K562 (cell line): ENCODE measurements at regions not wholly inside any gene's neighbourhood (a gene's known extent, or its start where the extent isn't known, plus 50 kb on each side); places are given as distances from the start of the nearest gene placed in this dataset.
A peak's percentile ranks its signal among the peaks of the same experiment; 100 is the strongest.

ENCODE experiments used
- ATAC-seq: fragments of 200-7000 bp; cut with Tn5 transposase; 3 replicates; pipeline ENCODE4 v1.9.1; 2020; ENCODE audit warnings: moderate library complexity
- BruUV-seq: library from RNA; stranded (reverse); fragments of 400-500 nt; replicated peaks from 2 replicates; lab custom pipeline; 2021; lab: Mats Ljungman, UMichigan
- CTCF ChIA-PET: fragments of 300-600 bp; formaldehyde crosslinking; extraction: SDS; loops from one replicate; lab custom pipeline; 2021; ENCODE audit warnings: low intra/inter-chr PET ratio; lab: Yijun Ruan, JAX
- POLR2A ChIA-PET: fragments of 300-600, 350-650 bp; sonication (Branson Sonifier 250); formaldehyde crosslinking; extraction: SDS; loops from one replicate; lab custom pipeline; 2021; ENCODE audit warnings: antibody characterized with exemption, inconsistent platforms; lab: Yijun Ruan, JAX
- DNase-seq, 4 experiments: peaks; one replicate each; pipeline versions ENCODE4 v3.0.0 to v3.0.0-alpha.2; 2011 to 2018; ENCODE audit warnings: low spot score in 3 of 4, mixed read lengths in 3 of 4; ENCODE audit errors: extremely low read depth in 1 of 4
- FAIRE-seq: peaks from 2 replicates; lab custom pipeline; 2011; peaks lifted over from hg19 to GRCh38; lab: Jason Lieb, UNC
- H2AFZ ChIP-seq: 2 replicates; pipeline ENCODE4 v1.6.0; 2011; ENCODE audit warnings: low read depth, low read length, control low read depth, inconsistent platforms
- H3K27ac ChIP-seq: fragments of 200-600 bp; 3 replicates; pipeline ENCODE4 v1.8.0; 2011; ENCODE audit warnings: low read depth, mild to moderate bottlenecking, control low read depth, inconsistent platforms, low read length, moderate library complexity, mixed read lengths; ENCODE audit errors: extremely low read depth
- H3K27me3 ChIP-seq, 2 experiments: fragments of 300-600 bp in 1 of 2; 2 replicates in 1 of 2; 3 replicates in 1 of 2; pipeline versions ENCODE4 v1.6.0 to v1.8.0; 2011; ENCODE audit warnings: inconsistent platforms in 2 of 2, low read length in 2 of 2, mild to moderate bottlenecking in 1 of 2, mixed read lengths in 1 of 2, moderate library complexity in 1 of 2; ENCODE audit not compliant: control insufficient read depth in 2 of 2, insufficient read depth in 2 of 2
- H3K36me3 ChIP-seq: fragments of 300-600 bp; 3 replicates; pipeline ENCODE4 v1.8.0; 2011; ENCODE audit warnings: mild to moderate bottlenecking, low read length, inconsistent platforms; ENCODE audit not compliant: control insufficient read depth, insufficient read depth
- H3K4me1 ChIP-seq, 2 experiments: fragments of 200-600 bp in 1 of 2; replicated peaks in 1 of 2; 2 replicates in 1 of 2; 3 replicates in 1 of 2; pipeline versions ENCODE4 v1.5.1 to v1.8.0; 2011; ENCODE audit warnings: inconsistent platforms in 2 of 2, low read length in 2 of 2, mild to moderate bottlenecking in 1 of 2, mixed read lengths in 1 of 2, moderate library complexity in 1 of 2; ENCODE audit not compliant: control insufficient read depth in 2 of 2, insufficient read depth in 2 of 2
- H3K4me2 ChIP-seq: 2 replicates; pipeline ENCODE4 v1.6.1; 2011; ENCODE audit warnings: low read length, control low read depth, inconsistent platforms, mixed read lengths; ENCODE audit not compliant: insufficient read depth
- H3K4me3 ChIP-seq: fragments of 200-600 bp; sonication (generic), shearing (Covaris generic); 2 replicates; pipeline ENCODE4 v1.5.1; 2016; ENCODE audit warnings: control low read depth, inconsistent platforms
- H3K79me2 ChIP-seq: fragments of 200-600 bp; 3 replicates; pipeline ENCODE4 v1.8.0; 2011; ENCODE audit warnings: low read length, inconsistent platforms; ENCODE audit not compliant: control insufficient read depth, insufficient read depth
- H3K9ac ChIP-seq, 2 experiments: 2 replicates each; pipeline versions ENCODE4 v1.6.0 to v1.6.1; 2011; ENCODE audit warnings: low read depth in 2 of 2, low read length in 2 of 2, control low read depth in 1 of 2, inconsistent platforms in 1 of 2, mild to moderate bottlenecking in 1 of 2, mixed read lengths in 1 of 2; ENCODE audit not compliant: insufficient read depth in 1 of 2
- H3K9me1 ChIP-seq: one replicate; pipeline ENCODE4 v1.6.0; 2011; ENCODE audit warnings: inconsistent platforms, mild to moderate bottlenecking, low read length, moderate library complexity; ENCODE audit not compliant: control insufficient read depth, insufficient read depth
- H3K9me3 ChIP-seq: replicated peaks from 2 replicates; pipeline ENCODE4 v1.5.1; 2011; ENCODE audit warnings: low read depth, low read length, inconsistent platforms; ENCODE audit not compliant: control insufficient read depth, insufficient read depth
- H4K20me1 ChIP-seq: replicated peaks from 2 replicates; pipeline ENCODE4 v1.6.1; 2011; ENCODE audit warnings: low read length, inconsistent platforms, mixed read lengths; ENCODE audit not compliant: control insufficient read depth, insufficient read depth
- ARID1B ChIP-seq: fragments of 450-650 bp; IDR thresholded peaks from 2 replicates; pipeline ENCODE4 v1.6.1; 2016; ENCODE audit warnings: antibody characterized with exemption, mild to moderate bottlenecking, inconsistent platforms
- CTBP1 ChIP-seq: fragments of 450-650 bp; IDR thresholded peaks from 2 replicates; pipeline ENCODE4 v1.6.1; 2016; ENCODE audit warnings: borderline replicate concordance
- MYNN ChIP-seq, 2 experiments: sonication (generic); formaldehyde crosslinking in 1 of 2; IDR thresholded peaks; 2 replicates each; pipeline versions ENCODE4 v1.5.0 to v1.6.1; 2016 to 2020; ENCODE audit warnings: antibody characterized with exemption in 1 of 2, missing genetic modification reagents in 1 of 2
- NELFE ChIP-seq: IDR thresholded peaks from 2 replicates; pipeline ENCODE4 v1.6.1; 2011; ENCODE audit warnings: mild to moderate bottlenecking; ENCODE audit not compliant: insufficient read depth, insufficient read length
- NFE2L1 ChIP-seq: fragments of 450-650 bp; IDR thresholded peaks from 2 replicates; pipeline ENCODE4 v1.6.1; 2016; ENCODE audit warnings: missing genetic modification characterization, low read depth, mild to moderate bottlenecking, missing compliant biosample characterization, moderate library complexity, borderline replicate concordance
- TBP ChIP-seq: optimal IDR thresholded peaks from 2 replicates; pipeline ENCODE3; 2011; ENCODE audit warnings: low read depth, low read length, improper control_type of control experiment
- YY1 ChIP-seq, 3 experiments: IDR thresholded peaks; 2 replicates each; pipeline ENCODE4 v1.6.1; 2011; ENCODE audit warnings: low read length in 2 of 3, mild to moderate bottlenecking in 2 of 3, moderate library complexity in 2 of 3, borderline replicate concordance in 1 of 3, control low read depth in 1 of 3, low read depth in 1 of 3; ENCODE audit not compliant: insufficient read depth in 3 of 3, insufficient replicate concordance in 2 of 3, control insufficient read depth in 1 of 3, insufficient read length in 1 of 3; ENCODE audit errors: extremely low read depth in 1 of 3
- ZNF197 ChIP-seq: fragments of 200-800 bp; sonication (Bioruptor generic); IDR thresholded peaks from 2 replicates; pipeline ENCODE4 v1.6.1; 2016; ENCODE audit warnings: low read depth, missing genetic modification characterization, missing compliant biosample characterization
- ZNF75A ChIP-seq: fragments of 450-650 bp; formaldehyde crosslinking; IDR thresholded peaks from 2 replicates; pipeline ENCODE4 v1.4.0; 2020; ENCODE audit warnings: mild to moderate bottlenecking
- ZNF780A ChIP-seq: fragments of 250-450 bp; sonication (Bioruptor Pico); IDR thresholded peaks from 2 replicates; pipeline ENCODE4 v1.5.0; 2021; ENCODE audit warnings: mild to moderate bottlenecking
- WGBS: fragments of 100-300 bp; shearing (Covaris generic); methylation state at CpG from one replicate; pipeline ENCODE4 v1.1.6; 2016; ENCODE audit warnings: low coverage, mixed read lengths; ENCODE audit not compliant: insufficient coverage; ENCODE audit errors: missing lambda C conversion rate; 5-methylcytosine and 5-hydroxymethylcytosine counted together
- in situ Hi-C: fragments of 300-500 bp; cut with MboI; formaldehyde crosslinking; loops from 4 replicates; pipeline ENCODE4 v1.15.0; 2018; ENCODE audit warnings: inconsistent platforms, mixed read lengths
- intact Hi-C: fragments of 100-400 bp; cut with micrococcal nuclease; formaldehyde crosslinking; loops from 2 replicates; pipeline ENCODE4 v1.14.2; 2022
- TF ChIP-seq, protein P1 (sequence below): fragments of 450-650 bp; IDR thresholded peaks from 2 replicates; pipeline ENCODE4 v1.6.1; 2017; ENCODE audit warnings: antibody characterized with exemption
- TF ChIP-seq, protein P2 (sequence below): sonication (generic); formaldehyde crosslinking; IDR thresholded peaks from 2 replicates; pipeline ENCODE4 v1.8.1; 2023; ENCODE audit warnings: mild to moderate bottlenecking, missing genetic modification reagents
- TF ChIP-seq, protein P3 (sequence below): fragments of 450-650 bp; IDR thresholded peaks from 2 replicates; pipeline ENCODE4 v1.6.1; 2017; ENCODE audit warnings: antibody characterized with exemption, mild to moderate bottlenecking

DNA sequence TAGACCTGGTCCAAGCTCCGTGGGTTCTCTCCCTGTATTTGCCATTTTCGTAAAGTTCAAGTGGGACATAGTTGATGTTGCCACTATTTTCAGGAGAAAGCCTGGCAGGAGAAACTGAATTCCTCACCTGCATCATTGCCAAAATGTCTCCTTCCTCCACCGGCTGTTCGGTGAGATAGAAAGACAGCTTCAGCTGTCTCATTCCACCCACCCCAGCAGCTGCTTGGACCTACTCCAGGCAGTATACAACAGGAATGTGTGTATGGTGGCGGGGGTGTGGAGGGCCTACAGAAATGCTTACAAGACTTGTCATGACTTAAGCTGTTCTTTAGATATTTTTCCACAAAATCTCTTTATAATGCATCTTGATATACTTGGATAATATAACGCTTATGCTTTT, 132.7 kb upstream of the RAP2B start (continued):
- peak in 1 of 3 experiments; percentile 61 for TF ChIP-seq YY1 (IDR thresholded peaks at IDR 0.05; ENCODE audit: borderline replicate concordance in 1 of 3, control insufficient read depth in 1 of 3, extremely low read depth in 1 of 3, insufficient read depth in 3 of 3, insufficient read length in 1 of 3, insufficient replicate concordance in 2 of 3, low read depth in 1 of 3, low read length in 2 of 3)

DNA sequence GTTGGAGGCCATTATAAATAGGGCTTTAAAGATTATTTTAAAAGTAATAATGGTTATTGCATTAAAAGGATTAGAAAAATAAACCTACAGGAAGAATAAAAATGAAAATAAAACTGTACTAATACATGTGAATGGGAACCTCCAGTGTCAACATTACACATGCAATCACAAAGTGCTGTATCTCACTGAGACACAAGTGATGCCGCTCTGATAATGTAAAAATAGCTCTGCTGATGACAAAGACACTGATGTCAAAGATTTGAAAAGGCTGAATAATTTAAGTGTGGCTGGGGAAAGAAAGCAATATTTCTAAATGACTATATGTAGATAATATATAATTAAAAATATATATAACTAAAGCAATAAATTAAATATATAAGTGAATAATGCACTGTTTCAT, 129.1 kb upstream of the RAP2B start:
- Histone ChIP-seq H3K36me3 (no peaks in the 10 kb centered on the region), H3K9me1 (no peaks in the 10 kb centered on the region), H3K4me1 (peaks cover 11 to 14% of the 10 kb centered on the region in 2 experiments; a peak in 3 of 5 replicates), H3K27me3 (no peaks in the 10 kb centered on the region), H3K4me2 (no peak overlapping the region; the same call in 1 of the 2 replicates), H2AFZ (no peak overlapping the region), H3K9me3 (no peaks in the 10 kb centered on the region), H4K20me1 (no peaks in the 10 kb centered on the region), H3K27ac (no peak overlapping the region), H3K79me2 (no peaks in the 10 kb centered on the region), H3K9ac (no peak overlapping the region), H3K4me3 (no peak overlapping the region)
- no peak for ATAC-seq
- intact Hi-C loops: no loop called here
- WGBS: 0% methylated on average over 1 of the region's 1 CpG
- CTCF ChIA-PET: no interaction called here
- no TSS peak for BruUV-seq
- in situ Hi-C loops: loop anchor here (25.0 kb wide), 2 partner anchors 254 to 979 kb away; no protein-coding TSS in a partner anchor
- no peak for FAIRE-seq
- POLR2A ChIA-PET: interaction anchor here (0.9 to 1.3 kb wide), 3 partner anchors 9 to 29 kb away, joined by 3 to 9 read pairs (median 3); no protein-coding TSS in a partner anchor
- DNase-seq: peak in 2 of 4 experiments; percentile 28 to 53
- TF ChIP-seq MYNN (IDR thresholded peaks at IDR 0.05): no peak
- no peak for TF ChIP-seq MYNN (CRISPR knock-in tag; IDR thresholded peaks at IDR 0.05)
- peak; percentile 90 for TF ChIP-seq ARID1B
- TF ChIP-seq ZNF75A (CRISPR knock-in tag): no peak
- TF ChIP-seq NFE2L1 (tag): no peak
- TF ChIP-seq NELFE: no peak
- TF ChIP-seq CTBP1: no peak
- TF ChIP-seq, protein P1, sequence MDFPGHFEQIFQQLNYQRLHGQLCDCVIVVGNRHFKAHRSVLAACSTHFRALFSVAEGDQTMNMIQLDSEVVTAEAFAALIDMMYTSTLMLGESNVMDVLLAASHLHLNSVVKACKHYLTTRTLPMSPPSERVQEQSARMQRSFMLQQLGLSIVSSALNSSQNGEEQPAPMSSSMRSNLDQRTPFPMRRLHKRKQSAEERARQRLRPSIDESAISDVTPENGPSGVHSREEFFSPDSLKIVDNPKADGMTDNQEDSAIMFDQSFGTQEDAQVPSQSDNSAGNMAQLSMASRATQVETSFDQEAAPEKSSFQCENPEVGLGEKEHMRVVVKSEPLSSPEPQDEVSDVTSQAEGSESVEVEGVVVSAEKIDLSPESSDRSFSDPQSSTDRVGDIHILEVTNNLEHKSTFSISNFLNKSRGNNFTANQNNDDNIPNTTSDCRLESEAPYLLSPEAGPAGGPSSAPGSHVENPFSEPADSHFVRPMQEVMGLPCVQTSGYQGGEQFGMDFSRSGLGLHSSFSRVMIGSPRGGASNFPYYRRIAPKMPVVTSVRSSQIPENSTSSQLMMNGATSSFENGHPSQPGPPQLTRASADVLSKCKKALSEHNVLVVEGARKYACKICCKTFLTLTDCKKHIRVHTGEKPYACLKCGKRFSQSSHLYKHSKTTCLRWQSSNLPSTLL: no peak
- no peak for TF ChIP-seq ZNF197 (CRISPR knock-in tag)
- TF ChIP-seq, protein P2, sequence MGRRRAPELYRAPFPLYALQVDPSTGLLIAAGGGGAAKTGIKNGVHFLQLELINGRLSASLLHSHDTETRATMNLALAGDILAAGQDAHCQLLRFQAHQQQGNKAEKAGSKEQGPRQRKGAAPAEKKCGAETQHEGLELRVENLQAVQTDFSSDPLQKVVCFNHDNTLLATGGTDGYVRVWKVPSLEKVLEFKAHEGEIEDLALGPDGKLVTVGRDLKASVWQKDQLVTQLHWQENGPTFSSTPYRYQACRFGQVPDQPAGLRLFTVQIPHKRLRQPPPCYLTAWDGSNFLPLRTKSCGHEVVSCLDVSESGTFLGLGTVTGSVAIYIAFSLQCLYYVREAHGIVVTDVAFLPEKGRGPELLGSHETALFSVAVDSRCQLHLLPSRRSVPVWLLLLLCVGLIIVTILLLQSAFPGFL (CRISPR knock-in tag): no peak
- no peak for TF ChIP-seq TBP
- TF ChIP-seq ZNF780A (CRISPR knock-in tag): no peak
- TF ChIP-seq, protein P3, sequence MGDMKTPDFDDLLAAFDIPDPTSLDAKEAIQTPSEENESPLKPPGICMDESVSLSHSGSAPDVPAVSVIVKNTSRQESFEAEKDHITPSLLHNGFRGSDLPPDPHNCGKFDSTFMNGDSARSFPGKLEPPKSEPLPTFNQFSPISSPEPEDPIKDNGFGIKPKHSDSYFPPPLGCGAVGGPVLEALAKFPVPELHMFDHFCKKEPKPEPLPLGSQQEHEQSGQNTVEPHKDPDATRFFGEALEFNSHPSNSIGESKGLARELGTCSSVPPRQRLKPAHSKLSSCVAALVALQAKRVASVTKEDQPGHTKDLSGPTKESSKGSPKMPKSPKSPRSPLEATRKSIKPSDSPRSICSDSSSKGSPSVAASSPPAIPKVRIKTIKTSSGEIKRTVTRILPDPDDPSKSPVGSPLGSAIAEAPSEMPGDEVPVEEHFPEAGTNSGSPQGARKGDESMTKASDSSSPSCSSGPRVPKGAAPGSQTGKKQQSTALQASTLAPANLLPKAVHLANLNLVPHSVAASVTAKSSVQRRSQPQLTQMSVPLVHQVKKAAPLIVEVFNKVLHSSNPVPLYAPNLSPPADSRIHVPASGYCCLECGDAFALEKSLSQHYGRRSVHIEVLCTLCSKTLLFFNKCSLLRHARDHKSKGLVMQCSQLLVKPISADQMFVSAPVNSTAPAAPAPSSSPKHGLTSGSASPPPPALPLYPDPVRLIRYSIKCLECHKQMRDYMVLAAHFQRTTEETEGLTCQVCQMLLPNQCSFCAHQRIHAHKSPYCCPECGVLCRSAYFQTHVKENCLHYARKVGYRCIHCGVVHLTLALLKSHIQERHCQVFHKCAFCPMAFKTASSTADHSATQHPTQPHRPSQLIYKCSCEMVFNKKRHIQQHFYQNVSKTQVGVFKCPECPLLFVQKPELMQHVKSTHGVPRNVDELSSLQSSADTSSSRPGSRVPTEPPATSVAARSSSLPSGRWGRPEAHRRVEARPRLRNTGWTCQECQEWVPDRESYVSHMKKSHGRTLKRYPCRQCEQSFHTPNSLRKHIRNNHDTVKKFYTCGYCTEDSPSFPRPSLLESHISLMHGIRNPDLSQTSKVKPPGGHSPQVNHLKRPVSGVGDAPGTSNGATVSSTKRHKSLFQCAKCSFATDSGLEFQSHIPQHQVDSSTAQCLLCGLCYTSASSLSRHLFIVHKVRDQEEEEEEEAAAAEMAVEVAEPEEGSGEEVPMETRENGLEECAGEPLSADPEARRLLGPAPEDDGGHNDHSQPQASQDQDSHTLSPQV: 0 out of 2 replicates have a peak, but pooled peaks have one; percentile 7
